Bronchial epithelial cell (primary cell): ENCODE measurements at regions not wholly inside any gene's neighbourhood (a gene's known extent, or its start where the extent isn't known, plus 50 kb on each side); places are given as distances from the start of the nearest gene placed in this dataset.

ENCODE experiments used
- DNase-seq: peaks from one replicate; pipeline ENCODE4 v3.0.0-alpha.2; 2010; ENCODE audit warnings: low read depth
- FAIRE-seq: peaks from 2 replicates; lab custom pipeline; 2011; peaks lifted over from hg19 to GRCh38; lab: Jason Lieb, UNC
- H3K27me3 ChIP-seq: 2 replicates; pipeline ENCODE4 v1.5.1; 2011; ENCODE audit warnings: low read length; ENCODE audit not compliant: control insufficient read depth, insufficient read depth
- H3K36me3 ChIP-seq: 2 replicates; pipeline ENCODE4 v1.5.1; 2011; ENCODE audit warnings: low read length; ENCODE audit not compliant: control insufficient read depth, insufficient read depth
- H3K4me3 ChIP-seq: 2 replicates; pipeline ENCODE4 v1.5.1; 2011; ENCODE audit warnings: mild to moderate bottlenecking, low read depth, low read length, control low read depth
- TF ChIP-seq, protein P1 (sequence below): IDR thresholded peaks from 2 replicates; pipeline ENCODE4 v1.5.1; 2011; ENCODE audit warnings: mild to moderate bottlenecking, moderate library complexity, low read length, control low read depth, inconsistent platforms; ENCODE audit not compliant: insufficient read depth, severe bottlenecking

DNA sequence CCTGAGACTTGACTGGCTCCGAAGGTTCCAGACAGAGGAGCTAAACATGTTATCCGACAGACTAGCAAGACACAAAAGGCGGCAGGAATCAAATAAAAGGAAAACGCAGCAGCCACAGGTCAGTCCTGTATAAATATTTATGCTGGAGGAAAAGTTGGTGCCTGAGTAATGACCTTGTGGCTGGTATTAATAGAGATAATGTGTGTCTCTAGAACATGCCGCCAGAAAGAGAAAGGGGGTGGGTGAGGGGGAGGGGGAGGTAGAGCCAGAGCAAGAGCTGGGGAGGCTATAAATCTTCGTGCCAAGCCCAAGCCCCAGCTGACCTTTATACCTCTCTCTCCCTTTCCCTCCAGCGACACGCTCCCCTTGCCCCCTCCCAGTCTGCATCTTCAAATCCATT lies 590.4 kb downstream of the MED13L start:
- no peaks in the 10 kb centered on the region for H3K27me3 ChIP-seq
- no peak overlapping the region for H3K4me3 ChIP-seq
- TF ChIP-seq, protein P1, sequence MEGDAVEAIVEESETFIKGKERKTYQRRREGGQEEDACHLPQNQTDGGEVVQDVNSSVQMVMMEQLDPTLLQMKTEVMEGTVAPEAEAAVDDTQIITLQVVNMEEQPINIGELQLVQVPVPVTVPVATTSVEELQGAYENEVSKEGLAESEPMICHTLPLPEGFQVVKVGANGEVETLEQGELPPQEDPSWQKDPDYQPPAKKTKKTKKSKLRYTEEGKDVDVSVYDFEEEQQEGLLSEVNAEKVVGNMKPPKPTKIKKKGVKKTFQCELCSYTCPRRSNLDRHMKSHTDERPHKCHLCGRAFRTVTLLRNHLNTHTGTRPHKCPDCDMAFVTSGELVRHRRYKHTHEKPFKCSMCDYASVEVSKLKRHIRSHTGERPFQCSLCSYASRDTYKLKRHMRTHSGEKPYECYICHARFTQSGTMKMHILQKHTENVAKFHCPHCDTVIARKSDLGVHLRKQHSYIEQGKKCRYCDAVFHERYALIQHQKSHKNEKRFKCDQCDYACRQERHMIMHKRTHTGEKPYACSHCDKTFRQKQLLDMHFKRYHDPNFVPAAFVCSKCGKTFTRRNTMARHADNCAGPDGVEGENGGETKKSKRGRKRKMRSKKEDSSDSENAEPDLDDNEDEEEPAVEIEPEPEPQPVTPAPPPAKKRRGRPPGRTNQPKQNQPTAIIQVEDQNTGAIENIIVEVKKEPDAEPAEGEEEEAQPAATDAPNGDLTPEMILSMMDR: no peak
- no peaks in the 10 kb centered on the region for H3K36me3 ChIP-seq
- FAIRE-seq (no peak), DNase-seq (no peak)

DNA sequence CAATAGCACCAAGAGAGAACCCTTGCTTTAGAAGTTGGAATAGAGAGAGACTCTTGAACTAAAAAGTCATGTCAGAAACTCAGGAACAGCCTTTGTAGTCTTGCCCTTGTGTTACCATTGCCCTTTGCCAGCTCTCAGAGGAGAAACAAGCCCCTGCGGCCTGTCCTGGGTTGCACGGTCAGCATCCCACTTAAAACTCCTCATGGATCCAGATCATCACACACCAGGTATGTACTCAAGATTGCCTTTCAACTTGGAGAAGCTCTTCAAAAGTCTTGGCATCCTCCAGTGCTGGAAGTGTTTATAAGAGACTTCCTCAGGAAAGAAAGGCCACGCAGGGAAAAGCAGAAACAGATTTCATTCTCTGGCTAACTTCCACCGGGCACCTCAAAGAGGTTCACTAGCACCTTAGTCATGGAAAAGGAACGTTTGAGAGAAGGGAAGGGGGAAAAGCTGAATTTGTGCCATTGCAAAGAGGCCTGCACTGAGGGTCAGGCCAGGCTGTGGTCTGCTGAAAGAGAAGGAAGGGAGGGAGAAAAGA lies 594.2 kb downstream of the MED13L start:
- DNase-seq (no peak), FAIRE-seq (no peak)
- Histone ChIP-seq H3K36me3 (no peaks in the 10 kb centered on the region), H3K27me3 (no peaks in the 10 kb centered on the region), H3K4me3 (no peak overlapping the region)
- TF ChIP-seq, protein P1: no peak

DNA sequence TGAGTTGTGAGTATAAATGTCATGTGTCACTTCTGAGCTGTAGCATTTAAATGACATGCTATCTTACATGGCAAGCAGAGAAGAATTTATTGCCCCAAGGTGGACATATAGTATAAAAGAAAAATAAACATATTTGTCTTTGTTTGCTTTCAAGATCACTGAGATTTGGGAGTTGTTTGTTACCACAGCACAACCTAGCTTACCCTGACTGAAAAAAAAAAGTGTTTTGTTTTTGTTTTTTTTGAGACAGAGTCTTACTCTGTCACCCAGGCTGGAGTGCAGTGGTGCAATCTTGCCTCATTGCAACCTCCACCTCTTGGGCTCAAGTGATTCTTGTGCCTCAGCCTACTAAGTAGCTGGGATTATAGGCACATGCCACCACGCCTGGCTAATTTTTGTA lies 596.5 kb downstream of the MED13L start:
- no peaks in the 10 kb centered on the region for H3K27me3 ChIP-seq
- H3K4me3 ChIP-seq: no peak overlapping the region
- H3K36me3 ChIP-seq: no peaks in the 10 kb centered on the region
- TF ChIP-seq, protein P1: no peak
- no peak for FAIRE-seq
- no peak for DNase-seq

DNA sequence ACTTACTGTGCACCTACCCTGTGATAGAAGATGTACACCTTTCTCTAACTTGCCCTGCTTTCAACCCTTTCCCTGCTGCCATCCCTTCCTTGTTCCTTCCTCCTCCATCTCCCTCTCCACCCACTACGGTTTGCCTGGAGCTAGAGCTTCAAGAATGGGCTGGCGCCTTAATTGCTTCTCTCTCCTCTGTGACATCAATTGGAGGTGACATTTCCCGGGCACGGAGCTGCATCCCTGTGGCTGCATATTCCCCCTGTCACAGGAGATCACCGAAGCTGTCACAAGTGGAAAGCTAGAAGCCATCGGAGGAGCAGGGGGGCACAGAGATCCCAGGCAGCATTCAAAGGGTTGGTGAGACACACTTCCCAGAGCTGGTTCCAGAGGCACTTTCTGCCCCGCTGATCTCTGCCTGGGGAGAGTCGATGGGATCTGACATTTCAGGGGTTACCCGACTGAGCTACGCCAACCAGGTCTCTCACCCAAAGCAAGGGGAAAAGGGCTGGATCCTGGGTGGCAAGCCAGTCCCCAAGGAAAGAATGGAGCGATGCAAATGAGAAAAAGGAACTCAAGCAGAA lies 604.9 kb downstream of the MED13L start:
- FAIRE-seq: no peak
- TF ChIP-seq, protein P1: no peak

DNA sequence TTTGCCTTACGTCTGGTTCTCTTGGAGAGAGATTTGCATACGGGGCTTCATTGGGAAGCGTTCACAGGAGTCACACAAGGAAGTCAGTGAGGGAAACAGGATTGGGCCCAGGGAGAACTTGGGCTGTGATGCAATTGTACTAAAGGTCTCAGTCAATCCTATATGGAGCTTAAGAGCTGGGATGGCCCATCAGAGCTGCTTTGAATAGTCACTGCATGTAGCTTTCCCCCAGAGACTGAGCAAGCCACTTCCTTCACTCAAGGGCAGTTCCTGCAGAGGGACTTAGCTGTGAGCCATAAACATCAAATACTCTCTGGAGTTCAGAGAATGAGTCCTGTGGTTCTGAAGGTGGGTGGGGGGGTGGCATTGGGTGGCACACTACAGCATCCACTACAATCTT lies 605.4 kb downstream of the MED13L start:
- Histone ChIP-seq H3K27me3 (no peaks in the 10 kb centered on the region), H3K4me3 (no peak overlapping the region), H3K36me3 (no peaks in the 10 kb centered on the region)
- FAIRE-seq: no peak
- no peak for DNase-seq
- TF ChIP-seq, protein P1: no peak

More for the DNA sequence above, 604.9 kb downstream of the MED13L start:
- no peak overlapping the region for H3K4me3 ChIP-seq
- H3K27me3 ChIP-seq: no peaks in the 10 kb centered on the region
- no peak for DNase-seq
- no peaks in the 10 kb centered on the region for H3K36me3 ChIP-seq

DNA sequence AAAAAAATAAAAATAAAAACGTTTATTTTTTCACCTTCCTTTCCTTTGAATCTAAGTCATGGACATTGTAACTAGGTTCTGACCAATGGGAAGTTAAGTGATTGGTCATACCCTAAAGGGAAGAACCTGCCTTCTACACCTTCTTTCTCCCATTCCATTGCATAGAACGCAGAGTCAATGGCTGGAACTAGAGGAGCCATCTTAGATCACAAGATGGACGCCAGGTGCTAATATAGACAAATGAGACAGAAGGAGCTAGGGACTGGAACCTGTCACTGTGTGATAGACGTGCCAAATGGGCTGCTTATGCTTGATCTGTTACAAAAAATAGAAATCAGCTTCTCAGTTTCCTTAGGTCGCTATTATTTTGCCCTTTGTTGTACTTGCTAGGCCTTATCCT lies 606.6 kb downstream of the MED13L start:
- H3K27me3 ChIP-seq: no peaks in the 10 kb centered on the region
- no peak overlapping the region for H3K4me3 ChIP-seq
- no peak for DNase-seq
- FAIRE-seq: no peak
- H3K36me3 ChIP-seq: no peaks in the 10 kb centered on the region
- TF ChIP-seq, protein P1: no peak
